Activated CD8-positive, alpha-beta T cell treated with anti-CD3 and anti-CD28 coated beads, Interleukin-2, amount 10 ng/mL, durations not matched to agents 7 days and 5 days (primary cell): ENCODE measurements at regions not wholly inside any gene's neighbourhood (a gene's known extent, or its start where the extent isn't known, plus 50 kb on each side); places are given as distances from the start of the nearest gene placed in this dataset.

Experiments used
- ATAC-seq: fragments of 150-1000 bp; cut with Tn5 transposase; one replicate; pipeline ENCODE4 v1.10.0; 2021; ENCODE audit warnings: moderate library complexity
- CTCF ChIA-PET: fragments of 350-600 bp; sonication (Branson Sonifier 250); formaldehyde crosslinking; loops from one replicate; lab custom pipeline; 2021; ENCODE audit warnings: antibody characterized with exemption; lab: Charles Lee
- POLR2A ChIA-PET: fragments of 350-600 bp; sonication (Branson Sonifier 250); formaldehyde crosslinking; loops from one replicate; lab custom pipeline; 2021; ENCODE audit warnings: antibody characterized with exemption; lab: Charles Lee
- DNase-seq: peaks from one replicate; pipeline ENCODE4 v3.0.0-alpha.2; 2020
- H3K27ac Mint-ChIP-seq: one replicate; pipeline ENCODE4 v1.8.0; 2021; ENCODE audit warnings: mild to moderate bottlenecking, mixed read lengths
- H3K27me3 Mint-ChIP-seq: one replicate; pipeline ENCODE4 v1.8.0; 2021; ENCODE audit warnings: low read depth, mixed read lengths
- H3K36me3 Mint-ChIP-seq: one replicate; pipeline ENCODE4 v1.8.0; 2021; ENCODE audit warnings: low read depth, mixed read lengths
- H3K4me1 Mint-ChIP-seq: one replicate; pipeline ENCODE4 v1.8.0; 2021; ENCODE audit warnings: low read depth, mixed read lengths
- H3K4me3 Mint-ChIP-seq: one replicate; pipeline ENCODE4 v1.8.0; 2021; ENCODE audit warnings: mild to moderate bottlenecking, mixed read lengths
- H3K9me3 Mint-ChIP-seq: one replicate; pipeline ENCODE4 v1.8.0; 2022; ENCODE audit warnings: mixed read lengths; ENCODE audit not compliant: insufficient read depth

- ATAC-seq = no peak
- POLR2A ChIA-PET = no interaction called here
- no peak overlapping the region for H3K4me3 Mint-ChIP-seq
- no peaks in the 10 kb centered on the region for H3K9me3 Mint-ChIP-seq
- H3K27me3 Mint-ChIP-seq = peaks cover 13% of the 10 kb centered on the region
- H3K36me3 Mint-ChIP-seq = no peaks in the 10 kb centered on the region
- CTCF ChIA-PET = no interaction called here
- H3K4me1 Mint-ChIP-seq = no peaks in the 10 kb centered on the region
- no peak for DNase-seq
- no peak overlapping the region for H3K27ac Mint-ChIP-seq
These were observed 63.8 kb upstream of the FAM204A start for GRCh38 chr10:118405928-118406327.

GRCh38 chr10:118403967-118404366 is 61.8 kb upstream of the FAM204A start:
- CTCF ChIA-PET = no interaction called here
- Mint-ChIP-seq H3K4me1 (no peaks in the 10 kb centered on the region), H3K36me3 (no peaks in the 10 kb centered on the region), H3K9me3 (no peaks in the 10 kb centered on the region), H3K27ac (no peak overlapping the region), H3K4me3 (no peak overlapping the region), H3K27me3 (peaks cover 15% of the 10 kb centered on the region)
- POLR2A ChIA-PET = no interaction called here
- ATAC-seq = no peak
- no peak for DNase-seq

- Mint-ChIP-seq H3K27me3 (peaks cover 11% of the 10 kb centered on the region), H3K36me3 (no peaks in the 10 kb centered on the region), H3K9me3 (no peaks in the 10 kb centered on the region), H3K27ac (no peak overlapping the region), H3K4me1 (no peaks in the 10 kb centered on the region), H3K4me3 (no peak overlapping the region)
- ATAC-seq = no peak
- ChIA-PET CTCF (no interaction called here), POLR2A (no interaction called here)
- no peak for DNase-seq
These were observed 59.6 kb upstream of the FAM204A start for GRCh38 chr10:118401708-118402193.

- DNase-seq (no peak), ATAC-seq (no peak)
- H3K27ac Mint-ChIP-seq = no peak overlapping the region
- no peaks in the 10 kb centered on the region for H3K9me3 Mint-ChIP-seq
- peaks cover 7% of the 10 kb centered on the region for H3K27me3 Mint-ChIP-seq
- POLR2A ChIA-PET = no interaction called here
- H3K4me1 Mint-ChIP-seq = peaks cover 5% of the 10 kb centered on the region
- no peak overlapping the region for H3K4me3 Mint-ChIP-seq
- no peaks in the 10 kb centered on the region for H3K36me3 Mint-ChIP-seq
- CTCF ChIA-PET = no interaction called here
These were observed 55.3 kb upstream of the FAM204A start for GRCh38 chr10:118397391-118397790.

- no peak for DNase-seq
- Mint-ChIP-seq H3K4me3 (no peak overlapping the region), H3K27me3 (peaks cover 8% of the 10 kb centered on the region), H3K36me3 (no peaks in the 10 kb centered on the region), H3K9me3 (no peaks in the 10 kb centered on the region), H3K27ac (no peak overlapping the region), H3K4me1 (peaks cover 5% of the 10 kb centered on the region)
- ChIA-PET POLR2A (no interaction called here), CTCF (no interaction called here)
- ATAC-seq = no peak
These were observed 53.8 kb upstream of the FAM204A start for GRCh38 chr10:118395947-118396346.

GRCh38 chr10:118394301-118395200 is 52.4 kb upstream of the FAM204A start:
- POLR2A ChIA-PET = no interaction called here
- CTCF ChIA-PET = no interaction called here
- no peak for ATAC-seq
- Mint-ChIP-seq H3K4me1 (peaks cover 5% of the 10 kb centered on the region), H3K9me3 (no peaks in the 10 kb centered on the region), H3K36me3 (no peaks in the 10 kb centered on the region), H3K27me3 (peaks cover 9% of the 10 kb centered on the region), H3K4me3 (no peak overlapping the region), H3K27ac (no peak overlapping the region)
- DNase-seq = no peak

GRCh38 chr10:118392761-118393160 is 50.6 kb upstream of the FAM204A start:
- no peaks in the 10 kb centered on the region for H3K36me3 Mint-ChIP-seq
- H3K27me3 Mint-ChIP-seq = peaks cover 7% of the 10 kb centered on the region
- ATAC-seq = no peak
- peaks cover 5% of the 10 kb centered on the region for H3K4me1 Mint-ChIP-seq
- no peak overlapping the region for H3K4me3 Mint-ChIP-seq
- no peak overlapping the region for H3K27ac Mint-ChIP-seq
- H3K9me3 Mint-ChIP-seq = no peaks in the 10 kb centered on the region
- CTCF ChIA-PET = no interaction called here
- POLR2A ChIA-PET = no interaction called here
- DNase-seq = no peak
